ENCODE measurements at regions not wholly inside any gene's neighbourhood (a gene's known extent, or its start where the extent isn't known, plus 50 kb on each side); places are given as distances from the start of the nearest gene placed in this dataset.

GRCh38 chr4:58551676-58552075 lies 1441.5 kb upstream of the IGFBP7 start:
- TF ChIP-seq CTCF (conservative IDR thresholded peaks at IDR 0.05) (no peak), ZFX (IDR thresholded peaks at IDR 0.05) (no peak)
